ENCODE measurements at regions not wholly inside any gene's neighbourhood (a gene's known extent, or its start where the extent isn't known, plus 50 kb on each side); places are given as distances from the start of the nearest gene placed in this dataset.

DNA sequence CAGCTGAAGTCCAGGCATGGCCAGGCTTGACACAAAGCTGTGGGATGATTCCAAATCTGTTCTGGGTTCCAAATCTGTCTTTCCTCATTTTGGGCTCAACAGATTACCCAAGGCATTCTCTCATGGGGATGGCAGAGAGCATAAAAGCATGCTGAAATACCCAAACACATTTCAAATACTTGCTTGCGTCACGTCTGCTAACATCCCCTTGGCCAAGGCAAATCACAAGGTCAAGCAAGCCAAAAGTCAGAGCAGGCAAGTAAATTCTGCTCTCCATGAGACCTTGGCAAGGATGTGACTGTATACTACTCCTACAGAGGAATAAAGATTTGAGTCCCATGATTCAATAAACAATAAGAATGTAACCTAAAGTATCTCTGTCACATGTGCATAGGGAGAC is 306.7 kb downstream of the EPB41L4A start:
- in situ Hi-C loops (cut with HindIII; ENCODE audit: low pct_ligation_motif_present, low pct_unique_long_range_greater_than_20kb, low sequenced_read_pairs), result no loop called here
- no peak for DNase-seq

DNA sequence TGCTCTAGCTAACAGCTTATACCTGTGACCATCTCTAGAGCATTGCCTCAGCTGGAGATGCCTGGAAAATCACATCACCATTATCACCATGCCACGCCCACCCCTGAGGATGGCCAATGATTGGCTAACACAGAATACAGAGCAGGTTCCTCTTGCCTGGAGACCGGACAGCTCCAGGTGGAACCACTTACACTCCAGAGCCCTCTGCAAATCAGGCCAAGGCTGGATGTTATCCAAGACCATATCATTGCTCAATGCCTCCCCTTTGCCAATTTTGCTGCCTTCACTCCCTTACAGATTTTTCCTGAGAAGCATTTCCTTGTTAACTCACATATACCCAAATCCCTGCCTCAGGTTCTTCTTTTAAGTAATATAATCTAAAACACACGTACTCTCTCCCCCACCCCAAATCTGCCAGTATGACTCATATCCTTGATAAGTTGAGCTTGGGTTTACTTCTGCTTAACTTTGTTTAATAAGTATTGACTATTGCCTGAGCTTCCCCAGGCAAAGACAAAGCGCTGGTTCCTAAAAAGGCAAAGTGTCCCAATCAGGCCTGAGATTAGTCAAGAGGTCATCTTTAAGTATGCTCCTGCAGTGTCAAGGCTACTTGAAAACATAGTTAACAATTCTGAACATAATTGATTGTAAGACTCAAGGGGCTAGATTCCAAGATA is 309.6 kb downstream of the EPB41L4A start:
- DNase-seq, result no peak
- in situ Hi-C loops (cut with HindIII; ENCODE audit: low pct_ligation_motif_present, low pct_unique_long_range_greater_than_20kb, low sequenced_read_pairs), result no loop called here

DNA sequence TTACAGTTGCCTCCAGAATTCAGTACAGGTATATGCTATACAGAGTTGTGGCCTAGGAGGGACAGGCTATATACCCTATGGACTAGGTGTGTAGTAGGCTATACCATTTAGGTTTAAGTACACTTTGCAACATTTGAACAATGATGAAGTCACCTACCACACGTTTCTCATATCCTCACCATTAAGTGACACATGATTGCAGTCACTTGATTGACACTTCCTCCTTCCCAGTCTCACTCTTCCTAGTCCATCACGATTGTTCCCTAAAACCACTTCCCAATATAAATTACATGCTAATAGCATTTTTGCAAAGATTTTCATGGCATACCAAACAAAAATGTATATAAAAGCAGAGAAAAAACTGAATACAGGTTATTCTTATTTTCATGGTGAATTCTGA is 312.2 kb downstream of the EPB41L4A start:
- DNase-seq, result no peak
- in situ Hi-C loops (cut with HindIII; ENCODE audit: low pct_ligation_motif_present, low pct_unique_long_range_greater_than_20kb, low sequenced_read_pairs), result no loop called here

DNA sequence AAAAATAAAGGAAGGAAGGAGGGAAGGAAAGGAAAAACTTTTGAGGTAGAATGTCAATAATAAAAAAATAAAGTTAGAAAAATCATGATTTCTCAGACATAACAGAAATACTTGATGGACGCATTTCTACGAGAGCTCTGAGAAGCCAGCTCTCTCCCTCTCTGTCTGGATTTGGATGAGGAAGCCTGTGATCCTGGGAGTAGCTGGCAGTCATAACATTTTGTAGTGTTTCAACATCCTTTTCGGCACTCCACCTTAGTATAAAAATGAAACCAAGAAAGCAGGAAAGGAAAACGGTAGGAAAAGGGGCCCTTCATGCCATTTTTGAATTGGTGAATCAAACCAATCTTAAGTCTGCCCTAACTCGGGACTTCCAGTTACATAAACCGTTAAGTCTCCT is 321.3 kb downstream of the EPB41L4A start:
- DNase-seq, result no peak
- in situ Hi-C loops (cut with HindIII; ENCODE audit: low pct_ligation_motif_present, low pct_unique_long_range_greater_than_20kb, low sequenced_read_pairs), result no loop called here

DNA sequence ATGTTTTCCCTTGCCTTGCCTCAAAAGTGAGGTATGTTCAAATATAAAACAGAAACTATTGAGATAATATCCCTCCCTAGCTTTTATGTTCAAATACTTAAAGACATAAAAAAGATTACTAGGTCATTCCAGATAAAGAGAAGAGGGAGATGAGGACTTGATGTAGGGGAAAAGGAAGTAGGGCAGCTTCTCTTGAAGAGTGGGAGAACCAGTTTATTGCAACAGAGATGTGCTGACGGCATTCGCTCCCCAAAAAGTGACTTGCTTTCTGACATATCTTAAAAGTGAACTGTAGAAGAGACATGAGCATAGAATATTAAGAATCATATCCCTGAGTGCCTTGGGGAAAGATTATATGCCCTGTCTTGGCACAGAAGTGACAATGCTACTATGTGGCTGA is 330.2 kb upstream of the NREP start:
- in situ Hi-C loops (cut with HindIII; ENCODE audit: low pct_ligation_motif_present, low pct_unique_long_range_greater_than_20kb, low sequenced_read_pairs), result no loop called here
- DNase-seq, result no peak

DNA sequence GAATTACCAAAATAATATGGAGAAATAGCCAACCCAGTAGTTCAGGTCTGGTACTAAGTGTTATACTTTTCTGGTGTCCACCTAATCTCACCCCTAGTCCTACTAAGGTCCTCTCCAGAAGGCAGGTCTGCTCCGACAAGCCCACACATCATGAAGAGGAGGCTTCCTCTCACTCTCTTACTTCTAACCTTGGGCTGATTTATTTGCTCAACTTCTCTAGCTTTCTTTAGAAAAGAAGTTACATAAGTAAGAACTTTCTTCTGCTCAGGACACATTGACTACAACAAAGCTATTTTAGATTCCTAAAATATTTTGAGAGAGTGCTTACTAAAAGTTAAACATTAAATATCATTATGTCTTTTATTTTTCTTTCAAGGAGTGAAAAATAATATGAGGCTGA is 329.7 kb upstream of the NREP start:
- DNase-seq, result no peak
- in situ Hi-C loops (cut with HindIII; ENCODE audit: low pct_ligation_motif_present, low pct_unique_long_range_greater_than_20kb, low sequenced_read_pairs), result no loop called here

DNA sequence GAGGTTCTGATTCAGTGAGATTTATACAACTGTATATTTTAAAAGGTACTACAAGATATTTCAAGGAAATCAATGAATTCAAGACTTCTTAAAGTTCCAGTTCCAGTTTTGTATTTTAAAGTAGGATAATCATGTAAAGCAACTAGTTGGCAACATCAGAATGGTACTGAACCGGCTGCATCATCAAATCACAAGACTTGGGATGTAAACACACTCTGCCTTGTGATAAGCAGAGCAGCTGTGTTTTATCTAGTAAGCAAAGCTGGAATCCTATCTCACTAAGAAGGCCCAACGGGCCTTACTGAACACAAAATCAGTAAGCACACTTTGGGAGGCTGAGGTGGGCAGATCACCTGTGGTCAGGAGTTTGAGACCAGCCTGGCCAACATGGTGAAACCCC is 327.2 kb upstream of the NREP start:
- DNase-seq, result no peak
- in situ Hi-C loops (cut with HindIII; ENCODE audit: low pct_ligation_motif_present, low pct_unique_long_range_greater_than_20kb, low sequenced_read_pairs), result no loop called here

DNA sequence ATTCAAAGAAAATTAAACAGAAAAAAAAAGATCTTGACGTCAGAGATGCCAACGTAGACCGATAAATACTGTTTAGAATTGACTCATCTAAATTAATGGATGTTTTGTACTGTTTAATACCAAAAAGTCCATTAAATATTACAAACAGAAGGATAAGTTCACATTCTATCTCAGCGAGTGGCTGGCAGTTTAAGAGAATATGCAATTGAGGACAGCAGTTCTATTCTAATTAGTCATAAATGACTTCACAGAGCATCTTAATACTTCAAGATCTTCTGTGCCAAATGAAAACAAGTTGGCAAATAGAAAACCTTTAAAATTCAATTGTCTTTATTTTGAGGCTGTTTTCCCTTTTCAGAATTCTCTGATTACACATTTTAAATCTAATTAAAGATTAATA is 326.6 kb upstream of the NREP start:
- in situ Hi-C loops (cut with HindIII; ENCODE audit: low pct_ligation_motif_present, low pct_unique_long_range_greater_than_20kb, low sequenced_read_pairs), result no loop called here
- DNase-seq, result no peak

DNA sequence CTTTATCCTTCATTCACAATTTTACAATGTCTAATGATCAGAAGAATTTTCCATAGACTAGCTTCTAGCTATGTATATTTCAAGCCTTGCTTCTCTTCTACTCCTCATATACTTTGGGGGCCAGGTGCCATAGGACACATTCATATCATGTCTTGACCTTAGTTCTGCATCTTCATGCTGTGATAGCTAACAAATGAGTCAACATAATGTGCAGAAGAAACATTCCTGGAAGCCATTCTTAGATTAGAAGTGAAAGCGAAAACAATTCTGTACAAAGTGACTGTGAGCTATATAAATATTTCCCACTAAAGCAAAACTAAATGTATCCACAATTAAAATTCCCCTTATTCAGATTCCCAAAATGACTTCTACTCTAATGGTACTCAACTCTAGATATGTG is 320.2 kb upstream of the NREP start:
- no peak for DNase-seq
- in situ Hi-C loops (cut with HindIII; ENCODE audit: low pct_ligation_motif_present, low pct_unique_long_range_greater_than_20kb, low sequenced_read_pairs), result no loop called here

DNA sequence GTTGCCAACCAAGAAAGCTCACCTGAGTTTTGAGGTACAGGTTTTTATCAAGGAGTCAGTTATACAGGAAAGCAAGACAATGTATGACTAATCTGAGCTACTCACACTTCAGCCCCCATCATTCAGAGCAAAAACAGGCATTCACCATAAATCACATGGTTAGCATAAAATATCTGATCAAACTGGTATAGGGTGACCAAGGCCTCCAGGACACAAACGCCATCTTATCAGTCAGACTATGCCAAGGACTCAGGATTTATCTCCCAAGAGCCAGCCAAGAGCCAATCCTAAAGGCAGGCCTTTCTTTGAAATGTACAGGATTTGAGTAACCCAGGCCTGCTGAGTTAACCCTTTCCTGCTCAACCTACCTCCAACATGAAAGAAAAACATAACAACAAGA is 313.0 kb upstream of the NREP start:
- no peak for DNase-seq
- in situ Hi-C loops (cut with HindIII; ENCODE audit: low pct_ligation_motif_present, low pct_unique_long_range_greater_than_20kb, low sequenced_read_pairs), result no loop called here

DNA sequence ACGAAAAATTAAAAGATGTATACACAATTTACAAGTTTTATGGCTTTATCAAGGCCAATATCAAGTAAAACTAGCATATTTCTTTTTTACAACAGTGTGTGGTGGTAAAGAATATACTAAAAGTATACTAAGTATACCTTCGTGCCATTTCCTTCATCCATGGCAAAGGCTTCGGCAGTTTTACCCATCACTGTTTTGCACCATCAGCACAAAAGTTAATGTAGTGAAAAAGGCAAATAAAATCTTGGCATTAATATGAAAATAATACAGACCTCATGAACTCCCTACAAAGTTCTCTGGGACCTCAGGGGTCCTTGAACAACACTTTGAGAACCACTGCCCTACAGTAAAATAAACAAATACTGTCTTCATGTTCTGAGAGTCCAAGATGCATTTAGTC is 312.3 kb upstream of the NREP start:
- no peak for DNase-seq
- in situ Hi-C loops (cut with HindIII; ENCODE audit: low pct_ligation_motif_present, low pct_unique_long_range_greater_than_20kb, low sequenced_read_pairs), result no loop called here

DNA sequence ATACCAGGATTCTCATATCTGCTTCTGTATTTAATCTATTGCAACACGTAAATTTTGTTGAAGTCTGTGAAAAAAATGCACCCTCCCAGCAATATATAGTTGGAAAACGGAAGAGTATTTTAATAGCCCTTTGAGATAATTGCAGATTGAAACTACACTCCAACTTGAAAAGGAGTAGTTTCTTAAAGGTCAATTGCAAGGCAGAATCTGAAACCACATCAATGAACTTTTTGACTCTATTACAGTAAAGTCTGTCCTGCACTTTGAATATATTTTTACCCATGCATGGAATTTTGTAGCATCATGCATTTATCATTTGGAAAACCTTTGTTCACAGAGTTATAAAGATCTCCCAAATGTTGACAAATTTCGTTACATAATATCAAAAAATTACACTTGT is 311.6 kb upstream of the NREP start:
- no peak for DNase-seq
- in situ Hi-C loops (cut with HindIII; ENCODE audit: low pct_ligation_motif_present, low pct_unique_long_range_greater_than_20kb, low sequenced_read_pairs), result no loop called here

DNA sequence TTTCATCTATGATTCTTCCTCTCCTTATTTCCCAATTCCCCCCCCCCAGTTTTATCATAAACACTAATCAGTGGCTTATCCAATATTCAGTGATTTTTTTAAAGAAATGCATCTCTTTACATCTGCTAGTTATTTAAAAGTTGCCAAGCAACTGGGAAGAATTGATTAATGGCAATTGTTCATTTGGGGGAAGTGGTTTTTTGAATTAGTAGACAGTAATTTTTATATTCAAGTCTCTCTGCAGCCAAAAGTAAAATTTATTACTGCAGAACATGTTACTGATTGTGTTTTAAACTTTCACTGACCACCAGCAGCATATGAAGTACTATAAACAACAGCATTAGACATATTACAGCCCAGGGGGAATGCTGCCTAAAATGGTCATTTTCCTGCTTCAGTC is 308.8 kb upstream of the NREP start:
- in situ Hi-C loops (cut with HindIII; ENCODE audit: low pct_ligation_motif_present, low pct_unique_long_range_greater_than_20kb, low sequenced_read_pairs), result no loop called here
- DNase-seq, result no peak

DNA sequence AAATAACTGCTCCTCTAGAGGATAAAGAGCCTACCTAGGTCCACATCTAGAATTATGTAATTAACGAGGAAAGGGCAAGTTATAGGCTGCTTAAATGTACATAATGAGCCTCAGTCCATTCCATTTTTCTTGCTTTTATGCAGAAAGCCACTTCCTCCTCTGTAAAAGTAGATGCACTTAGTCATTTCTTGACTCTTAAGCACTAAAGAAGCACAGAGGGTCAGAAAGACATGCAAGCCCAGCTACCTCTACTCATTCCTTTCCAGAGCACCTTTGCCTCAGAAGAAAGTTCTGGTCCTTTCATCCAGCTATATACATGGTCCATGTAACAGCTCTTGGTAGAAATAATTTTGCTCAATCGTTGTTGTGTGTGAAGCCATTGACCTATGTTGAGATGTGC is 308.0 kb upstream of the NREP start:
- no peak for DNase-seq
- in situ Hi-C loops (cut with HindIII; ENCODE audit: low pct_ligation_motif_present, low pct_unique_long_range_greater_than_20kb, low sequenced_read_pairs), result no loop called here

DNA sequence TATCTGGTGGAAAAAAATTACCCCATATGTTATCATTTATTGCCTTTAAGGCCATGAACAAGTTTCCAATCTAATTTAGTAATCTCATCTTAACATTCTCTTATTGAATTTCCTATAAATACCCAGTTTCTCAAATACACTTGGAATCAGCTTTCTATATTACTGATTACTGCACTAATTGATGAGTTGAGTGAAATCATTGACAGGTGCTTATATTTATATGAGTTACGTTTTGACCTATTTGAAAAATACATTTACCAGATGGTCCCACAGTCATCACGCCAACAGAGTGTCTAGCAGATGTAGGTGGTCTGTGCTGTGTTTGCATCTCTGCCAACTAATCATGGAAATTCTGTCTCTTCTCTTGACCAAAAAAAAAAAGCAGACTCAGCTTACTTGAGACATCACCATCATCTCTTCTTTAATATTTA is 307.3 kb upstream of the NREP start:
- DNase-seq, result no peak
- in situ Hi-C loops (cut with HindIII; ENCODE audit: low pct_ligation_motif_present, low pct_unique_long_range_greater_than_20kb, low sequenced_read_pairs), result no loop called here

DNA sequence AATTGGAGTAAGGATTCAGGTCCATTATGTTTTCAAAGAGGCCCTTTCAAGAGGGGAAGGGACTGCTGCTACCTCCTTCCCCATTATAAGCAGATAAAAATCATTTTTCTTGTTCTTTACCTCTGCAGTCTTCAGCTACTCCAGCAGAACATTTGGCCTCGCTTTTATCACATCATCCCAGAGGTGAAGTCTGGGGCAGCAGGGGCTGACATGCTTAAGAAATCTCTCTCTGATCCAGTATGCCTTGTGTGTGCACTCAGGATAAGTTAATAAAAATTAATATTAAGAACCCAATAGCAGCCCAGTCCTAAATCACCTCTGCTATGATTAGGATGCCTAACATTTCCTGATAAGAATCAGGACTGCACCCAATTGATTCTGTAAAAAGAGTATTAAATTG is 306.9 kb upstream of the NREP start:
- in situ Hi-C loops (cut with HindIII; ENCODE audit: low pct_ligation_motif_present, low pct_unique_long_range_greater_than_20kb, low sequenced_read_pairs), result no loop called here
- no peak for DNase-seq

DNA sequence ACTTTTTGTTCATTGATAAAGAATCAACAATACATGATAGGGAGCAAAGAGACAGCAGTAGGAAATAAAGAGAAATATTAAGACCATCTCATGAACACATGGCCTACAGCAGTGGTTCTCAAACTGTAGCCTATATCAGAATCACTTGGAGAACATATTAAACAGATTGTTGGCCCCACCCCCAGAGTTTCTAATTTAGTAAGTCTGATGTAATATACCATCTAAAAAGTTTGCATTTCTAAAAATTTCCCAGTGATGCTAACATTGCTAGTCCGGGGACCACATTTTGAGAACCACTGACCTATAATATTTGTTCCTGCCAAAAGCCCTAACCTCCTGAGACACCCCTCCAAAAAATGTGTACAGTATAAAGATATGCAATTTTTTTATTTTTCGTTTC is 306.2 kb upstream of the NREP start:
- DNase-seq, result no peak
- in situ Hi-C loops (cut with HindIII; ENCODE audit: low pct_ligation_motif_present, low pct_unique_long_range_greater_than_20kb, low sequenced_read_pairs), result no loop called here

DNA sequence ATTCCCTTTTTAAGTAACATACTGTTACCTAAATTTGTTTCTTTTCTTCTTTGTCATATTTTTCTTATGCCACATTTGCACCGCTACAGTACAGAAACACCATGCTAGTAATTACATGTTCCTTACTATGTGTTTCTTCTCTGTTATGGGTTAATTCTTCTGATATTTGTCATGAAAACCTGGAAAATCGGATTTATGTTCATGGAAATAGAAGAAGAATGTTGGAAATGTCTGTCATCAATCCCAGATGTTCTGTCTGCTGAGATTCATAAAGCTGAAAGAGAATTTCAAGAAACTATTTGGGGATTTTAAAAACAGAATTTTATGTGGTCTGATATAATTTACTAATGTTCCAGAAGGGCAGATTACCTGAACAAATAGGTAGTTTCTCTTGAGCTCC is 305.2 kb upstream of the NREP start:
- in situ Hi-C loops (cut with HindIII; ENCODE audit: low pct_ligation_motif_present, low pct_unique_long_range_greater_than_20kb, low sequenced_read_pairs), result no loop called here
- DNase-seq, result no peak

DNA sequence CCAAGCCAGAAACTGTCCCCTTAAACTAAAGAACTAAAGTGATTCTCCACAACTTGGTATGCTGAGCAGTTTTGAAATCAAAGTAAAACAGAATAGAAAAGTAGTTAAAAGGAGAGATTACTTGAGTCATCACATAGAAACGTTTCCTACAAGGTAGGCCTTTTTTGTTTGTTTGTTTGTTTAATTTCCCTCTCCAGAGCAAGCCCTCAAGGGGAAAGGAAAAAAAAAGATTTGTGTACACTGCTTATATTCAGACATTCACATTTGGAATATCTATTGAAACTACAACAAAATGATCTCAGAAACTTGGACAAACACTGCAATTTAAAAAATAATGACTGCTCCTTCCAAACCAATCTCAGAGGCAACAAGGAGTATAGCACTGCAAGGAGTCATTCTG is 304.7 kb upstream of the NREP start:
- DNase-seq, result no peak
- in situ Hi-C loops (cut with HindIII; ENCODE audit: low pct_ligation_motif_present, low pct_unique_long_range_greater_than_20kb, low sequenced_read_pairs), result no loop called here

DNA sequence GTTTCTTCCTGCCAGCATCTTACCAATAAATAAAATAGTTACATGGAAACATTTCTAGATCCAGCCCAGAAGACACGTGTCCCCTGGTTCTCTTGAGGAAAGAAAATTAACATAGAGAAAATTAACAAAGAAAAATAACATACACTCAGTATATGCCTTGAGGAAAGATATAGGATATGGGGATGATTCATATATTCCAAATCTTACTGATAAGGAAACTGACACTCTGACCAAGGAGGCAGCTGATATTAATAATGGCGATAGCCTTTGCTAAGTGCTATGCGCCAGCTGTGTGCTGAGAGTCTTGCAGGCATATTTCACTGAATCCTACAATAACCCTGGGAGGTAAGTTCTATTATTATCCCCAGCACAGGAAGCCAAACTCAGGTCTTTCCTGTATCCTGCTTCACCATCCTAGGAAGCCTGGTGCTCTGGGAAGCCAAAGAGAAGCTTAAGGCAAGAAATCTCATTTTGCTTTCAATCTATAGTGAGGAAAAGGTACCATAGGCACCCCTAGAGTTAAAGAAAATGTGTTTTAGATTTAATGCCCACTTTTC is 302.7 kb upstream of the NREP start:
- no peak for DNase-seq
- in situ Hi-C loops (cut with HindIII; ENCODE audit: low pct_ligation_motif_present, low pct_unique_long_range_greater_than_20kb, low sequenced_read_pairs), result no loop called here

DNA sequence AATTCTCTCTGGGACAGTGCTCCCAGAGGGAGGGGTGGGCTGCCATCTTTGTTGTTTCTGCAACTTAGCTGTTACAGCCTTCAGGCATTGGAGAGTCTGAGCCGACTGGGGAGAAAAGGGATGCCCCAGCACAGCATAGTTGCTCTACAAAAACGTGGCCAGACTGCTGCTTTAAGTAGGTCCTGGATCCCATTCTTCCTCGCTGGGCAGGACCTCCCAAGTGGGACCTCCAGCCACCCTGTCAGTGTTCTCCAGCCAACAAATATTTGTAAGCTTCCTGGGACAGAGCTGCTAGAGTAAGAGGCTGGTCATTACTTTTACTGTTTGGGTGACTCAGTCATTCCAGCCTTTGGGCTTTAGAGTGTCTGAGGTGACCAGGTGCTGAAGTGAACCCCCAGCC is 292.7 kb upstream of the NREP start:
- in situ Hi-C loops (cut with HindIII; ENCODE audit: low pct_ligation_motif_present, low pct_unique_long_range_greater_than_20kb, low sequenced_read_pairs), result no loop called here
- no peak for DNase-seq

Data from ACHN (cell line).